Astrocyte of the cerebellum (primary cell): ENCODE measurements at regions not wholly inside any gene's neighbourhood (a gene's known extent, or its start where the extent isn't known, plus 50 kb on each side); places are given as distances from the start of the nearest gene placed in this dataset.

Source experiments
- DNase-seq: peaks from one replicate; pipeline ENCODE4 v3.0.0-alpha.2; 2011; ENCODE audit warnings: low read depth
- H3K4me3 ChIP-seq: 2 replicates; pipeline ENCODE4 v1.5.1; 2011; ENCODE audit warnings: mild to moderate bottlenecking, low read depth, low read length, moderate library complexity
- CTCF ChIP-seq: IDR thresholded peaks from 2 replicates; pipeline ENCODE4 v1.5.1; 2012; ENCODE audit warnings: low read length, low read depth, moderate library complexity, mild to moderate bottlenecking; ENCODE audit errors: missing control alignments
- in situ Hi-C: cut with HindIII; loops from 2 replicates; pipeline ENCODE4 v1.10.0; 2017; ENCODE audit warnings: low sequenced_read_pairs

GRCh38 chr18:41659438-41660130 is 295.4 kb upstream of the PIK3C3 start:
- no peak for DNase-seq
- no peak for TF ChIP-seq CTCF
- in situ Hi-C loops = no loop called here
- no peak overlapping the region for H3K4me3 ChIP-seq

GRCh38 chr18:41657189-41657588 is 297.8 kb upstream of the PIK3C3 start:
- in situ Hi-C loops = no loop called here
- TF ChIP-seq CTCF = no peak
- no peak overlapping the region for H3K4me3 ChIP-seq
- no peak for DNase-seq

- in situ Hi-C loops = no loop called here
- H3K4me3 ChIP-seq = no peak overlapping the region
- no peak for TF ChIP-seq CTCF
- no peak for DNase-seq
These were observed 300.0 kb upstream of the PIK3C3 start for GRCh38 chr18:41655074-41655473.

- in situ Hi-C loops = no loop called here
- H3K4me3 ChIP-seq = no peak overlapping the region
- no peak for DNase-seq
- TF ChIP-seq CTCF = no peak
These were observed 307.1 kb upstream of the PIK3C3 start for GRCh38 chr18:41647914-41648313.

GRCh38 chr18:41646915-41647620 is 308.0 kb upstream of the PIK3C3 start:
- no peak overlapping the region for H3K4me3 ChIP-seq
- in situ Hi-C loops = no loop called here
- DNase-seq = no peak
- no peak for TF ChIP-seq CTCF

GRCh38 chr18:41645589-41646360 is 309.3 kb upstream of the PIK3C3 start:
- no peak for TF ChIP-seq CTCF
- no peak overlapping the region for H3K4me3 ChIP-seq
- in situ Hi-C loops = no loop called here
- no peak for DNase-seq
